GM18520 (cell line): ENCODE measurements at regions not wholly inside any gene's neighbourhood (a gene's known extent, or its start where the extent isn't known, plus 50 kb on each side); places are given as distances from the start of the nearest gene placed in this dataset.
A peak's percentile ranks its signal among the peaks of the same experiment; 100 is the strongest.
"Not testable (repeated sequence)": the region's sequence is repeated elsewhere in the genome, so short reads cannot be mapped to it uniquely, and the experiment has no call there.

Experiments
- ATAC-seq: cut with Tn5 transposase; IDR thresholded peaks from one replicate; pipeline ENCODE4 v1.9.1; 2021; ENCODE audit not compliant: unreplicated experiment

- no peak for ATAC-seq
Observed at GRCh38 chr6:86738078-86738477, 199.2 kb upstream of the HTR1E start.

- not testable (repeated sequence) for ATAC-seq
Observed at GRCh38 chr6:86731631-86732030, 205.7 kb upstream of the HTR1E start.

- not testable (repeated sequence) for ATAC-seq
Observed at GRCh38 chr6:86730772-86731171, 206.6 kb upstream of the HTR1E start.

GRCh38 chr6:86730216-86730615, 207.1 kb upstream of the HTR1E start:
- no peak for ATAC-seq

GRCh38 chr6:86728976-86729375, 208.4 kb upstream of the HTR1E start:
- ATAC-seq: no peak

- no peak for ATAC-seq
Observed at GRCh38 chr6:86724695-86725094, 212.6 kb upstream of the HTR1E start.

- no peak for ATAC-seq
Observed at GRCh38 chr6:86723729-86724128, 213.6 kb upstream of the HTR1E start.

GRCh38 chr6:86723151-86723550, 214.2 kb upstream of the HTR1E start:
- no peak for ATAC-seq

GRCh38 chr6:86722131-86722530, 215.2 kb upstream of the HTR1E start:
- no peak for ATAC-seq

GRCh38 chr6:86715676-86716075, 221.7 kb upstream of the HTR1E start:
- ATAC-seq: no peak

GRCh38 chr6:86712039-86712438, 225.3 kb upstream of the HTR1E start:
- ATAC-seq: no peak

GRCh38 chr6:86707545-86708120, 229.7 kb upstream of the HTR1E start:
- no peak for ATAC-seq

- no peak for ATAC-seq
Observed at GRCh38 chr6:86706449-86706848, 230.9 kb upstream of the HTR1E start.

GRCh38 chr6:86701228-86701627, 236.1 kb upstream of the HTR1E start:
- not testable (repeated sequence) for ATAC-seq

GRCh38 chr6:86686496-86686895, 250.8 kb upstream of the HTR1E start:
- no peak for ATAC-seq

- no peak for ATAC-seq
Observed at GRCh38 chr6:86685230-86685797, 252.0 kb upstream of the HTR1E start.

GRCh38 chr6:86683132-86683908, 254.0 kb upstream of the HTR1E start:
- peak; percentile 47 for ATAC-seq

- no peak for ATAC-seq
Observed at GRCh38 chr6:86682297-86682696, 255.0 kb upstream of the HTR1E start.

- ATAC-seq: not testable (repeated sequence)
Observed at GRCh38 chr6:86681140-86681539, 256.2 kb upstream of the HTR1E start.

GRCh38 chr6:86672125-86672524, 265.2 kb upstream of the HTR1E start:
- not testable (repeated sequence) for ATAC-seq

- ATAC-seq: no peak
Observed at GRCh38 chr6:86657192-86657591, 280.1 kb upstream of the HTR1E start.

GRCh38 chr6:86629123-86629522, 308.2 kb upstream of the HTR1E start:
- ATAC-seq: no peak
